Coronary artery (tissue), 2 donors: ENCODE measurements at regions not wholly inside any gene's neighbourhood (a gene's known extent, or its start where the extent isn't known, plus 50 kb on each side); places are given as distances from the start of the nearest gene placed in this dataset.

Experiments used
- DNase-seq: peaks from one replicate; pipeline ENCODE4 v3.0.0-alpha.2; 2017; ENCODE audit warnings: low spot score
- H3K27ac ChIP-seq, 2 donors: fragments of 200-600 bp; sonication (generic); one replicate each; pipeline ENCODE4 v1.5.1; 2016 to 2019
- H3K4me3 ChIP-seq: fragments of 200-600 bp; sonication (generic); 2 replicates; pipeline ENCODE4 v1.5.1; 2016; ENCODE audit warnings: mild to moderate bottlenecking, moderate library complexity
- CTCF ChIP-seq: fragments of 200-600 bp; sonication (generic); IDR thresholded peaks from one replicate; pipeline ENCODE4 v1.5.1; 2019; ENCODE audit warnings: antibody characterized with exemption

- no peak for DNase-seq
- Histone ChIP-seq H3K4me3 (no peak overlapping the region), H3K27ac (no peak overlapping the region)
- no peak for TF ChIP-seq CTCF
Observed at GRCh38 chr18:53789376-53790247, 434.9 kb downstream of the MBD2 start.

GRCh38 chr18:53785811-53786210 is 438.7 kb downstream of the MBD2 start:
- no peak for TF ChIP-seq CTCF
- Histone ChIP-seq H3K4me3 (no peak overlapping the region), H3K27ac (no peak overlapping the region)

GRCh38 chr18:53784253-53784652 is 440.2 kb downstream of the MBD2 start:
- no peak for DNase-seq
- TF ChIP-seq CTCF, result no peak
- Histone ChIP-seq H3K27ac (no peak overlapping the region), H3K4me3 (no peak overlapping the region)

More at GRCh38 chr18:53785811-53786210, 438.7 kb downstream of the MBD2 start:
- DNase-seq, result no peak

- Histone ChIP-seq H3K27ac (no peak overlapping the region), H3K4me3 (no peak overlapping the region)
- DNase-seq, result no peak
- TF ChIP-seq CTCF, result no peak
Observed at GRCh38 chr18:53780666-53781065, 443.8 kb downstream of the MBD2 start.

- TF ChIP-seq CTCF, result no peak
- no peak for DNase-seq
- Histone ChIP-seq H3K4me3 (no peak overlapping the region), H3K27ac (no peak overlapping the region)
Observed at GRCh38 chr18:53772293-53772692, 452.2 kb downstream of the MBD2 start.

- TF ChIP-seq CTCF, result no peak
- no peak overlapping the region for H3K27ac ChIP-seq
- DNase-seq, result no peak
- no peak overlapping the region for H3K4me3 ChIP-seq
Observed at GRCh38 chr18:53771664-53772063, 452.8 kb downstream of the MBD2 start.

GRCh38 chr18:53765211-53765610 is 459.3 kb downstream of the MBD2 start:
- H3K4me3 ChIP-seq, result no peak overlapping the region
- no peak for TF ChIP-seq CTCF
- H3K27ac ChIP-seq, result no peak overlapping the region
- DNase-seq, result no peak
